ENCODE measurements at regions not wholly inside any gene's neighbourhood (a gene's known extent, or its start where the extent isn't known, plus 50 kb on each side); places are given as distances from the start of the nearest gene placed in this dataset.
"Not testable (repeated sequence)": the region's sequence is repeated elsewhere in the genome, so short reads cannot be mapped to it uniquely, and the experiment has no call there.

GRCh38 chrX:50967736-50968135 lies 57.2 kb downstream of the BMP15 start:
- intact Hi-C loops (cut with DNase I, micrococcal nuclease): no loop called here
- ATAC-seq (no peak), DNase-seq (no peak)
- Histone ChIP-seq H3K9me3 (no peaks in the 10 kb centered on the region), H3K36me3 (ENCODE audit: low read depth) (no peaks in the 10 kb centered on the region), H3K4me1 (ENCODE audit: low read depth) (no peaks in the 10 kb centered on the region), H3K4me3 (no peak overlapping the region)
- TF ChIP-seq CTCF (IDR thresholded peaks at IDR 0.05): no peak

GRCh38 chrX:50968871-50969635 lies 58.5 kb downstream of the BMP15 start:
- H3K4me3 ChIP-seq; intact Hi-C loops (cut with DNase I, micrococcal nuclease); ATAC-seq; H3K4me1 ChIP-seq (ENCODE audit: low read depth); H3K9me3 ChIP-seq; DNase-seq; H3K36me3 ChIP-seq (ENCODE audit: low read depth): not testable (repeated sequence)

GRCh38 chrX:50971395-50971794 lies 60.9 kb downstream of the BMP15 start:
- intact Hi-C loops (cut with DNase I, micrococcal nuclease): no loop called here
- H3K36me3 ChIP-seq (ENCODE audit: low read depth): no peaks in the 10 kb centered on the region
- DNase-seq (no peak), ATAC-seq (no peak)
- no peaks in the 10 kb centered on the region for H3K9me3 ChIP-seq
- no peak for TF ChIP-seq CTCF (IDR thresholded peaks at IDR 0.05)
- no peak overlapping the region for H3K4me3 ChIP-seq
- H3K4me1 ChIP-seq (ENCODE audit: low read depth): no peaks in the 10 kb centered on the region

GRCh38 chrX:50973199-50973598 lies 62.7 kb downstream of the BMP15 start:
- intact Hi-C loops (cut with DNase I, micrococcal nuclease): no loop called here
- no peak for DNase-seq

GRCh38 chrX:50978920-50979682 lies 68.6 kb downstream of the BMP15 start:
- ATAC-seq (no peak), DNase-seq (no peak)
- no peaks in the 10 kb centered on the region for H3K36me3 ChIP-seq (ENCODE audit: low read depth)
- intact Hi-C loops (cut with DNase I, micrococcal nuclease): no loop called here
- no peaks in the 10 kb centered on the region for H3K4me1 ChIP-seq (ENCODE audit: low read depth)
- no peak for TF ChIP-seq CTCF (IDR thresholded peaks at IDR 0.05)
- H3K4me3 ChIP-seq: no peak overlapping the region
- no peaks in the 10 kb centered on the region for H3K9me3 ChIP-seq

More at GRCh38 chrX:50973199-50973598, 62.7 kb downstream of the BMP15 start:
- H3K4me3 ChIP-seq: no peak overlapping the region
- no peaks in the 10 kb centered on the region for H3K36me3 ChIP-seq (ENCODE audit: low read depth)
- ATAC-seq: no peak
- no peaks in the 10 kb centered on the region for H3K9me3 ChIP-seq
- no peaks in the 10 kb centered on the region for H3K4me1 ChIP-seq (ENCODE audit: low read depth)
- TF ChIP-seq CTCF (IDR thresholded peaks at IDR 0.05): no peak

GRCh38 chrX:50980251-50980650 lies 69.7 kb downstream of the BMP15 start:
- H3K36me3 ChIP-seq (ENCODE audit: low read depth): no peaks in the 10 kb centered on the region
- intact Hi-C loops (cut with DNase I, micrococcal nuclease): no loop called here
- no peaks in the 10 kb centered on the region for H3K9me3 ChIP-seq
- TF ChIP-seq CTCF (IDR thresholded peaks at IDR 0.05): no peak
- H3K4me3 ChIP-seq: no peak overlapping the region
- DNase-seq (no peak), ATAC-seq (no peak)
- no peaks in the 10 kb centered on the region for H3K4me1 ChIP-seq (ENCODE audit: low read depth)

Measured in mucosa of descending colon (tissue), 3 donors.